ENCODE measurements at regions not wholly inside any gene's neighbourhood (a gene's known extent, or its start where the extent isn't known, plus 50 kb on each side); places are given as distances from the start of the nearest gene placed in this dataset.

GRCh38 chr12:61301817-61302216, 958.4 kb upstream of the USP15 start:
- no peak for TF ChIP-seq CTCF (IDR thresholded peaks at IDR 0.05)
- TF ChIP-seq EZH2phosphoT487 (IDR thresholded peaks at IDR 0.05), result no peak
